DND-41 (cell line): ENCODE measurements at regions not wholly inside any gene's neighbourhood (a gene's known extent, or its start where the extent isn't known, plus 50 kb on each side); places are given as distances from the start of the nearest gene placed in this dataset.

Experiments used
- EZH2 ChIP-seq: IDR thresholded peaks from 3 replicates; pipeline ENCODE4 v1.6.1; 2012; ENCODE audit warnings: borderline replicate concordance, low read depth, mild to moderate bottlenecking, moderate library complexity, low read length, inconsistent platforms; ENCODE audit not compliant: severe bottlenecking
- TF ChIP-seq, protein P1 (sequence below): IDR thresholded peaks from 2 replicates; pipeline ENCODE4 v1.5.1; 2012; ENCODE audit warnings: borderline replicate concordance, low read length, moderate library complexity, mild to moderate bottlenecking; ENCODE audit not compliant: poor library complexity, severe bottlenecking; ENCODE audit errors: extremely low read depth

DNA sequence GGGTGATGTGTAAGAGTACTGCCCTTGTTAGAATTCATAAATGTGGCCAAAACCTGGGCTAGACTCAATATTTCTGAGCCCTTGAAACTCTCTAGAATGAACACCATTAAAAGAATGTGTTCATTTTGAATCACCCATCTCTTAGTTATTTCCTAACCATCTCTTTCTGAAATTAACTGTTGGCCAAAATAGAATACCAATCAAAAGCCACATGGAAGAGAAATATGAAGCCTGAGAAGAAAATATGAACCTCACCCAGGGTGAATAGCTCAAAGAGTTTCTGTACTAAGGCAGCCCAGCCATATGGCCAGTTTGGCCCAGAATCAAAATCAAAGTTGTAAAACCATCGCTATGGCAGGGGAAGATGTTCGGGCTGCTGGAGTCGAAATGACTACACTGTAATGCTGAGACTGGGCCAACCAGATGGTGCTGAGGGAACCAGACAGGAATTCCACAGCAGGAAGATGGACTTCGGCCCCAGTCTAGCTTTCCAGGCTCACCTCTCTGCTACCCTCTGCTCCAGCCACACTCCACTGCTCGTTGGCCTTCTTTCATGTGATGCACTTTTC, 154.3 kb upstream of the ZFHX3 start:
- no peak for TF ChIP-seq EZH2
- TF ChIP-seq, protein P1, sequence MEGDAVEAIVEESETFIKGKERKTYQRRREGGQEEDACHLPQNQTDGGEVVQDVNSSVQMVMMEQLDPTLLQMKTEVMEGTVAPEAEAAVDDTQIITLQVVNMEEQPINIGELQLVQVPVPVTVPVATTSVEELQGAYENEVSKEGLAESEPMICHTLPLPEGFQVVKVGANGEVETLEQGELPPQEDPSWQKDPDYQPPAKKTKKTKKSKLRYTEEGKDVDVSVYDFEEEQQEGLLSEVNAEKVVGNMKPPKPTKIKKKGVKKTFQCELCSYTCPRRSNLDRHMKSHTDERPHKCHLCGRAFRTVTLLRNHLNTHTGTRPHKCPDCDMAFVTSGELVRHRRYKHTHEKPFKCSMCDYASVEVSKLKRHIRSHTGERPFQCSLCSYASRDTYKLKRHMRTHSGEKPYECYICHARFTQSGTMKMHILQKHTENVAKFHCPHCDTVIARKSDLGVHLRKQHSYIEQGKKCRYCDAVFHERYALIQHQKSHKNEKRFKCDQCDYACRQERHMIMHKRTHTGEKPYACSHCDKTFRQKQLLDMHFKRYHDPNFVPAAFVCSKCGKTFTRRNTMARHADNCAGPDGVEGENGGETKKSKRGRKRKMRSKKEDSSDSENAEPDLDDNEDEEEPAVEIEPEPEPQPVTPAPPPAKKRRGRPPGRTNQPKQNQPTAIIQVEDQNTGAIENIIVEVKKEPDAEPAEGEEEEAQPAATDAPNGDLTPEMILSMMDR: no peak
